Heart left ventricle (tissue), 16 donors: ENCODE measurements at regions not wholly inside any gene's neighbourhood (a gene's known extent, or its start where the extent isn't known, plus 50 kb on each side); places are given as distances from the start of the nearest gene placed in this dataset.

Experiments
- ATAC-seq, 4 donors: fragments of 200-7000 bp; cut with Tn5 transposase; one replicate each; pipeline ENCODE4 v1.9.1; 2020 to 2022; ENCODE audit warnings: moderate library complexity in 4 of 4, mild to moderate bottlenecking in 3 of 4, moderate number of reproducible peaks in 1 of 4
- DNase-seq, 5 donors: peaks; one replicate each; pipeline ENCODE4 v3.0.0-alpha.2; 2020
- H3K27ac ChIP-seq, 12 donors: fragments of 200-600 bp; sonication (generic) in 4 of 12; one replicate each; pipeline versions ENCODE4 v1.5.0 to v1.8.0; 2016 to 2022; ENCODE audit warnings: mild to moderate bottlenecking in 2 of 12
- H3K27me3 ChIP-seq, 9 donors: fragments of 200-600 bp; sonication (generic) in 2 of 9; one replicate each; pipeline versions ENCODE4 v1.5.1 to v1.8.0; 2016 to 2022; ENCODE audit warnings: mild to moderate bottlenecking in 3 of 9
- H3K36me3 ChIP-seq, 9 donors: fragments of 200-600 bp; sonication (generic) in 2 of 9; one replicate each; pipeline versions ENCODE4 v1.5.0 to v1.8.0; 2018 to 2022; ENCODE audit warnings: mild to moderate bottlenecking in 2 of 9
- H3K4me1 ChIP-seq, 12 donors: fragments of 200-600 bp; sonication (generic) in 4 of 12; one replicate each; pipeline versions ENCODE4 v1.5.0 to v1.8.0; 2016 to 2022; ENCODE audit warnings: mild to moderate bottlenecking in 3 of 12
- H3K4me3 ChIP-seq, 12 donors: fragments of 200-600 bp; sonication (generic) in 4 of 12; one replicate each; pipeline versions ENCODE4 v1.5.0 to v1.8.0; 2017 to 2022; ENCODE audit warnings: mild to moderate bottlenecking in 9 of 12, moderate library complexity in 4 of 12
- H3K9me3 ChIP-seq, 12 donors: fragments of 200-600 bp; sonication (generic) in 4 of 12; one replicate each; pipeline versions ENCODE4 v1.5.0 to v1.8.0; 2016 to 2022; ENCODE audit warnings: mild to moderate bottlenecking in 1 of 12
- CTCF ChIP-seq, 12 donors: fragments of 200-600 bp; sonication (generic) in 4 of 12; IDR thresholded peaks; one replicate each; pipeline versions ENCODE4 v1.5.0 to v1.8.0; 2018 to 2022; ENCODE audit warnings: antibody characterized with exemption in 12 of 12, mild to moderate bottlenecking in 5 of 12
- POLR2A ChIP-seq, 2 donors: fragments of 450-650 bp; IDR thresholded peaks; one replicate each; pipeline ENCODE4 v1.6.1; 2017; ENCODE audit warnings: antibody characterized with exemption in 2 of 2, mild to moderate bottlenecking in 2 of 2, moderate library complexity in 2 of 2
- WGBS, 4 donors: extraction: QIAGEN DNeasy Blood & Tissue Kit in 2 of 4; methylation state at CpG; one replicate each; pipeline versions ENCODE4 v1.1.5 to v1.1.7; 2013 to 2018; 5-methylcytosine and 5-hydroxymethylcytosine counted together
- intact Hi-C, 10 donors: fragments of 100-400 bp; cut with DNase I; formaldehyde crosslinking; loops; one replicate each; pipeline versions ENCODE4 v1.11.1 to v1.14.2; 2022
- donor health status: ischemic (EF 13 %, LVEDD 7.1; RV severe dilation, severe dysfunction).
- donor health status: healthy with polysubstance abuse.
- donor health status: DM: no; HTN: yes; CAD: no.
- donor health status: DM: no; HTN: no; CAD: no.
- donor health status: ischemic (EF 25% LVEDD 6.9; RV normal size, moderate dysfunction).
- donor health status: ischemic (EF 25% LVEDD 5.7; RV mildly dilated, moderate dysfunction).
- donor health status: healthy.
- donor health status: DM: yes; HTN: yes; CAD: no.
- donor health status: ischemic (EF 35%, LVEDD 5.7; RV mildly dilated, moderate dysfunction).
- donor health status: nonischemic (EF 11% LVEDD 7.7; RV severe dilation, severe dysfunction).
- donor health status: DM: yes; HTN: yes; CAD: no.
- donor health status: PGD.
- donor health status: ischemic (EF 29% LVEDD 5.4; RV normal size, mild dysfunction).
- donor health status: nonischemic (EF 23%, LVEDD 6.1; RV moderate dilation, normal function).

GRCh38 chr13:81713201-81713600, 1372.3 kb upstream of the SPRY2 start:
- 75 to 90% (median 87%) methylated on average over 2 of the region's 2 CpGs for WGBS, 4 donors
- TF ChIP-seq CTCF (IDR thresholded peaks at IDR 0.05) (no peak), POLR2A (IDR thresholded peaks at IDR 0.05) (no peak)
- H3K27ac ChIP-seq = no peak overlapping the region
- ATAC-seq = no peak
- H3K4me1 ChIP-seq = no peaks in the 10 kb centered on the region
- H3K9me3 ChIP-seq = peaks cover 0 to 11% (median 0%) of the 10 kb centered on the region in 12 donors
- H3K36me3 ChIP-seq = no peaks in the 10 kb centered on the region
- no peaks in the 10 kb centered on the region for H3K27me3 ChIP-seq
- no peak overlapping the region for H3K4me3 ChIP-seq
- intact Hi-C loops = no loop called here
- DNase-seq = no peak

GRCh38 chr13:81697826-81698225, 1356.9 kb upstream of the SPRY2 start:
- TF ChIP-seq CTCF (IDR thresholded peaks at IDR 0.05) (no peak), POLR2A (IDR thresholded peaks at IDR 0.05) (no peak)
- no peaks in the 10 kb centered on the region for H3K36me3 ChIP-seq
- DNase-seq (no peak), ATAC-seq (no peak)
- WGBS, 4 donors = 77 to 81% (median 78%) methylated on average over 4 of the region's 4 CpGs
- no peak overlapping the region for H3K27ac ChIP-seq
- no peaks in the 10 kb centered on the region for H3K27me3 ChIP-seq
- intact Hi-C loops = no loop called here
- H3K9me3 ChIP-seq = peaks cover 0 to 13% (median 0%) of the 10 kb centered on the region in 12 donors
- no peak overlapping the region for H3K4me3 ChIP-seq
- no peaks in the 10 kb centered on the region for H3K4me1 ChIP-seq

- H3K27me3 ChIP-seq = no peaks in the 10 kb centered on the region
- intact Hi-C loops = no loop called here
- H3K9me3 ChIP-seq = no peaks in the 10 kb centered on the region
- H3K27ac ChIP-seq = no peak overlapping the region
- no peak overlapping the region for H3K4me3 ChIP-seq
- WGBS, 4 donors = 24 to 36% (median 31%) methylated on average over 2 of the region's 2 CpGs
- DNase-seq (no peak), ATAC-seq (no peak)
- H3K36me3 ChIP-seq = no peaks in the 10 kb centered on the region
- TF ChIP-seq POLR2A (IDR thresholded peaks at IDR 0.05) (no peak), CTCF (IDR thresholded peaks at IDR 0.05) (no peak)
- H3K4me1 ChIP-seq = no peaks in the 10 kb centered on the region
These were observed 1346.0 kb upstream of the SPRY2 start for GRCh38 chr13:81686877-81687276.

- 72 to 81% (median 75%) methylated on average over 4 of the region's 4 CpGs for WGBS, 4 donors
- no peak for TF ChIP-seq CTCF (IDR thresholded peaks at IDR 0.05)
- TF ChIP-seq POLR2A (IDR thresholded peaks at IDR 0.05) = no peak
- no peak for DNase-seq
- H3K27me3 ChIP-seq = no peaks in the 10 kb centered on the region
- H3K27ac ChIP-seq = no peak overlapping the region
- no peak for ATAC-seq
- no peak overlapping the region for H3K4me3 ChIP-seq
- H3K36me3 ChIP-seq = no peaks in the 10 kb centered on the region
- H3K4me1 ChIP-seq = no peaks in the 10 kb centered on the region
- H3K9me3 ChIP-seq = peaks cover 0 to 9% (median 2%) of the 10 kb centered on the region in 12 donors
- intact Hi-C loops = no loop called here
These were observed 1342.6 kb upstream of the SPRY2 start for GRCh38 chr13:81683521-81683920.
